SK-N-SH (cell line): ENCODE measurements at regions not wholly inside any gene's neighbourhood (a gene's known extent, or its start where the extent isn't known, plus 50 kb on each side); places are given as distances from the start of the nearest gene placed in this dataset.

Experiments
- CTCF ChIA-PET: fragments of 300-600, 350-600 bp; formaldehyde crosslinking; extraction: SDS; loops from one replicate; lab custom pipeline; 2021; lab: Yijun Ruan, JAX
- POLR2A ChIA-PET: fragments of 350-600 bp; sonication (Branson Sonifier 250); formaldehyde crosslinking; extraction: SDS; loops from one replicate; lab custom pipeline; 2020; ENCODE audit warnings: antibody characterized with exemption, inconsistent platforms; lab: Yijun Ruan, JAX
- DNase-seq: peaks from one replicate; pipeline ENCODE4 v3.0.0; 2012
- H2AFZ ChIP-seq: fragments of 200-600 bp; sonication (generic); 2 replicates; pipeline ENCODE4 v1.8.1; 2016; ENCODE audit warnings: antibody characterized with exemption, mild to moderate bottlenecking, low read depth
- H3F3A ChIP-seq: fragments of 200-600 bp; sonication (generic); replicated peaks from 2 replicates; pipeline ENCODE3; 2016; ENCODE audit warnings: antibody characterized with exemption, mild to moderate bottlenecking; ENCODE audit not compliant: insufficient read depth
- H3K27ac ChIP-seq, 2 experiments: fragments of 200-500 bp in 1 of 2; fragments of 200-600 bp in 1 of 2; sonication (Bioruptor generic) in 1 of 2; sonication (generic), shearing (Covaris generic) in 1 of 2; 2 replicates each; pipeline versions ENCODE4 v1.5.1 to v1.6.1; 2014 to 2016; ENCODE audit warnings: low read depth in 2 of 2, inconsistent platforms in 1 of 2, low read length in 1 of 2, mild to moderate bottlenecking in 1 of 2, mixed read lengths in 1 of 2
- H3K27me3 ChIP-seq: fragments of 200-600 bp; sonication (generic), shearing (Covaris generic); 2 replicates; pipeline ENCODE4 v1.6.1; 2016; ENCODE audit warnings: mixed run types; ENCODE audit not compliant: insufficient read depth
- H3K36me3 ChIP-seq, 2 experiments: fragments of 200-500 bp in 1 of 2; fragments of 200-600 bp in 1 of 2; sonication (Bioruptor generic) in 1 of 2; sonication (generic) in 1 of 2; replicated peaks in 1 of 2; 2 replicates each; pipeline versions ENCODE3 to v1.5.1; 2014 to 2016; ENCODE audit warnings: low read length in 1 of 2, mild to moderate bottlenecking in 1 of 2; ENCODE audit not compliant: insufficient read depth in 2 of 2, control insufficient read depth in 1 of 2
- H3K4me1 ChIP-seq, 2 experiments: fragments of 200-500 bp in 1 of 2; fragments of 200-600 bp in 1 of 2; sonication (Bioruptor generic) in 1 of 2; sonication (generic), shearing (Covaris generic) in 1 of 2; 2 replicates each; pipeline versions ENCODE4 v1.5.1 to v1.6.1; 2014 to 2016; ENCODE audit warnings: low read depth in 1 of 2, low read length in 1 of 2, mixed run types in 1 of 2; ENCODE audit not compliant: insufficient read depth in 2 of 2, control insufficient read depth in 1 of 2
- H3K4me2 ChIP-seq: fragments of 200-600 bp; sonication (generic), shearing (Covaris generic); 2 replicates; pipeline ENCODE4 v1.6.1; 2017; ENCODE audit warnings: mixed run types
- H3K4me3 ChIP-seq, 2 experiments: fragments of 200-500 bp in 1 of 2; fragments of 200-600 bp in 1 of 2; sonication (Bioruptor generic) in 1 of 2; sonication (generic), shearing (Covaris generic) in 1 of 2; 2 replicates each; pipeline versions ENCODE4 v1.5.1 to v1.8.1; 2014 to 2016; ENCODE audit warnings: low read depth in 2 of 2, inconsistent platforms in 1 of 2, low read length in 1 of 2, mild to moderate bottlenecking in 1 of 2, mixed read lengths in 1 of 2, moderate library complexity in 1 of 2
- H3K79me2 ChIP-seq: fragments of 200-600 bp; sonication (generic); 2 replicates; pipeline ENCODE4 v1.8.1; 2017; ENCODE audit warnings: mild to moderate bottlenecking; ENCODE audit not compliant: insufficient read depth
- H3K9ac ChIP-seq: fragments of 200-600 bp; sonication (generic); 2 replicates; pipeline ENCODE4 v1.6.1; 2017; ENCODE audit warnings: mixed run types
- H3K9me2 ChIP-seq: fragments of 200-600 bp; sonication (generic); 2 replicates; pipeline ENCODE4 v1.6.1; 2017; ENCODE audit warnings: mixed run types
- H3K9me3 ChIP-seq: fragments of 200-600 bp; sonication (generic); 2 replicates; pipeline ENCODE4 v1.6.1; 2017; ENCODE audit warnings: mixed run types, mild to moderate bottlenecking, moderate library complexity
- H4K20me1 ChIP-seq: fragments of 200-600 bp; sonication (generic); 2 replicates; pipeline ENCODE4 v1.6.1; 2017; ENCODE audit warnings: mild to moderate bottlenecking, mixed run types; ENCODE audit not compliant: insufficient read depth
- CHD2 ChIP-seq: fragments of 150-350 bp; IDR thresholded peaks from 2 replicates; pipeline ENCODE4 v1.6.1; 2018; ENCODE audit warnings: low read length; ENCODE audit not compliant: partially characterized antibody
- CTCF ChIP-seq: fragments of 200-600 bp; sonication (generic); IDR thresholded peaks from 2 replicates; pipeline ENCODE4 v1.6.1; 2017; ENCODE audit warnings: antibody characterized with exemption, mild to moderate bottlenecking, moderate library complexity
- ELF1 ChIP-seq: IDR thresholded peaks from 2 replicates; pipeline ENCODE4 v1.4.0; 2012
- EP300 ChIP-seq, 2 experiments: IDR thresholded peaks; 2 replicates each; pipeline versions ENCODE4 v1.4.0 to v1.6.1; 2012; ENCODE audit warnings: borderline replicate concordance in 1 of 2, low read depth in 1 of 2, low read length in 1 of 2
- EZH2phosphoT487 ChIP-seq: fragments of 200-600 bp; sonication (generic); IDR thresholded peaks from 2 replicates; pipeline ENCODE4 v1.6.1; 2017; ENCODE audit warnings: low read depth, mixed run types, mild to moderate bottlenecking, antibody characterized with exemption, moderate library complexity, borderline replicate concordance
- FOSL2 ChIP-seq: IDR thresholded peaks from 2 replicates; pipeline ENCODE4 v1.4.0; 2012; ENCODE audit warnings: low read depth, mild to moderate bottlenecking, moderate library complexity, borderline replicate concordance
- FOXJ3 ChIP-seq: sonication (generic); formaldehyde crosslinking; IDR thresholded peaks from 2 replicates; pipeline ENCODE4 v1.5.1; 2020; ENCODE audit warnings: mild to moderate bottlenecking, missing genetic modification reagents
- FOXM1 ChIP-seq: IDR thresholded peaks from 2 replicates; pipeline ENCODE4 v1.4.0; 2012; ENCODE audit warnings: low read depth, mild to moderate bottlenecking
- GABPA ChIP-seq: IDR thresholded peaks from 2 replicates; pipeline ENCODE4 v1.4.0; 2012; ENCODE audit warnings: low read depth, mild to moderate bottlenecking
- GATA2 ChIP-seq: sonication (generic); formaldehyde crosslinking; IDR thresholded peaks from 2 replicates; pipeline ENCODE4 v1.5.0; 2020; ENCODE audit warnings: mild to moderate bottlenecking, missing genetic modification reagents
- IRF3 ChIP-seq: fragments of 150-350 bp; IDR thresholded peaks from 2 replicates; pipeline ENCODE4 v1.6.1; 2016; ENCODE audit warnings: mild to moderate bottlenecking, low read depth, low read length
- JUND ChIP-seq: IDR thresholded peaks from 2 replicates; pipeline ENCODE4 v1.4.0; 2012
- MXI1 ChIP-seq: IDR thresholded peaks from 2 replicates; pipeline ENCODE4 v1.6.1; 2012; ENCODE audit warnings: mild to moderate bottlenecking, low read depth, low read length, improper control_type of control experiment
- POLR2AphosphoS5 ChIP-seq: IDR thresholded peaks from 2 replicates; pipeline ENCODE4 v1.6.1; 2012; ENCODE audit warnings: low read depth, low read length
- RAD21 ChIP-seq: IDR thresholded peaks from 2 replicates; pipeline ENCODE4 v1.6.1; 2012; ENCODE audit warnings: mild to moderate bottlenecking, low read length
- RCOR1 ChIP-seq: fragments of 150-350 bp; IDR thresholded peaks from 2 replicates; pipeline ENCODE4 v1.6.1; 2017; ENCODE audit warnings: antibody characterized with exemption, low read length
- RFX5 ChIP-seq: IDR thresholded peaks from 2 replicates; pipeline ENCODE4 v1.6.1; 2012; ENCODE audit warnings: mild to moderate bottlenecking, improper control_type of control experiment, low read length
- RXRA ChIP-seq: IDR thresholded peaks from 2 replicates; pipeline ENCODE4 v1.4.0; 2012; ENCODE audit warnings: low read depth, mild to moderate bottlenecking, borderline replicate concordance
- SIN3A ChIP-seq: IDR thresholded peaks from 2 replicates; pipeline ENCODE4 v1.6.1; 2012; ENCODE audit warnings: low read depth, mild to moderate bottlenecking, low read length, moderate library complexity, borderline replicate concordance
- SMC3 ChIP-seq: IDR thresholded peaks from 2 replicates; pipeline ENCODE4 v1.6.1; 2012; ENCODE audit warnings: low read depth, low read length, improper control_type of control experiment
- TAF1 ChIP-seq: IDR thresholded peaks from 2 replicates; pipeline ENCODE4 v1.6.1; 2012; ENCODE audit warnings: low read depth, mild to moderate bottlenecking, low read length, moderate library complexity, borderline replicate concordance
- ZBTB33 ChIP-seq: IDR thresholded peaks from 2 replicates; pipeline ENCODE4 v1.4.0; 2012; ENCODE audit warnings: low read depth, borderline replicate concordance
- whole genome bisulfite sequencing: methylation state at CpG from one replicate; pipeline ENCODE4 v1.1.6; 2017; ENCODE audit warnings: low lambda C conversion rate; 5-methylcytosine and 5-hydroxymethylcytosine counted together

GRCh38 chr7:66529883-66530610, 98.6 kb upstream of the KCTD7 start (continued):
- TF ChIP-seq RCOR1 (no peak), CTCF (no peak), SMC3 (no peak)

- ChIA-PET CTCF (interaction anchor here (0.8 to 5.1 kb wide), 2 partner anchors 13 to 21 kb away, joined by 4 to 26 read pairs; no protein-coding TSS in a partner anchor), POLR2A (interaction anchor here (0.6 kb wide), 1 partner anchor 803 kb away, joined by 3 read pairs; no protein-coding TSS in a partner anchor)
- DNase-seq = no peak
- TF ChIP-seq RAD21 (no peak), MXI1 (no peak), CHD2 (no peak), EP300 (IDR thresholded peaks at IDR 0.05; ENCODE audit: borderline replicate concordance in 1 of 2, low read depth in 1 of 2, low read length in 1 of 2) (no peak), SIN3A (no peak), ZBTB33 (no peak), GABPA (no peak), GATA2 (no peak), RXRA (no peak), IRF3 (no peak), FOXJ3 (CRISPR knock-in tag) (no peak), FOSL2 (no peak), RFX5 (no peak), EZH2phosphoT487 (no peak), JUND (no peak), FOXM1 (no peak), POLR2AphosphoS5 (no peak), TAF1 (no peak), ELF1 (no peak)
- Histone ChIP-seq H3K9me3 (no peaks in the 10 kb centered on the region), H3K4me3 (no peak overlapping the region), H3K9ac (no peak overlapping the region), H3K4me2 (no peak overlapping the region), H3K79me2 (no peaks in the 10 kb centered on the region; the same call in 1 of the 2 replicates), H3F3A (peaks cover 6% of the 10 kb centered on the region), H3K27me3 (no peaks in the 10 kb centered on the region), H3K27ac (no peak overlapping the region), H3K36me3 (peaks cover 0 to 3% of the 10 kb centered on the region in 2 experiments), H4K20me1 (no peaks in the 10 kb centered on the region), H3K9me2 (no peaks in the 10 kb centered on the region), H3K4me1 (no peaks in the 10 kb centered on the region), H2AFZ (no peak overlapping the region)
- 96% methylated on average over 14 of the region's 15 CpGs for WGBS
Observed at GRCh38 chr7:66535414-66536329, 93.0 kb upstream of the KCTD7 start.
